ENCODE measurements at regions not wholly inside any gene's neighbourhood (a gene's known extent, or its start where the extent isn't known, plus 50 kb on each side); places are given as distances from the start of the nearest gene placed in this dataset.

- TF ChIP-seq CTCF (IDR thresholded peaks at IDR 0.05; ENCODE audit: borderline replicate concordance, control extremely low read depth, extremely low read depth, insufficient read depth, missing control alignments): no peak
- DNase-seq (ENCODE audit: low spot score): no peak
- in situ Hi-C loops (cut with MboI; ENCODE audit: low sequenced_read_pairs, unreplicated experiment): no loop called here
Observed at GRCh38 chr4:57194068-57194611, 84.0 kb upstream of the IGFBP7 start.

- DNase-seq (ENCODE audit: low spot score): no peak
- in situ Hi-C loops (cut with MboI; ENCODE audit: low sequenced_read_pairs, unreplicated experiment): no loop called here
- no peak for TF ChIP-seq CTCF (IDR thresholded peaks at IDR 0.05; ENCODE audit: borderline replicate concordance, control extremely low read depth, extremely low read depth, insufficient read depth, missing control alignments)
Observed at GRCh38 chr4:57193209-57193810, 83.1 kb upstream of the IGFBP7 start.

- DNase-seq (ENCODE audit: low spot score): no peak
- TF ChIP-seq CTCF (IDR thresholded peaks at IDR 0.05; ENCODE audit: borderline replicate concordance, control extremely low read depth, extremely low read depth, insufficient read depth, missing control alignments): no peak
- in situ Hi-C loops (cut with MboI; ENCODE audit: low sequenced_read_pairs, unreplicated experiment): no loop called here
Observed at GRCh38 chr4:57191523-57192034, 81.4 kb upstream of the IGFBP7 start.

GRCh38 chr4:57190601-57191481 is 80.7 kb upstream of the IGFBP7 start:
- peak; percentile 60 for TF ChIP-seq CTCF (IDR thresholded peaks at IDR 0.05; ENCODE audit: borderline replicate concordance, control extremely low read depth, extremely low read depth, insufficient read depth, missing control alignments)
- peak; percentile 40 for DNase-seq (ENCODE audit: low spot score)
- in situ Hi-C loops (cut with MboI; ENCODE audit: low sequenced_read_pairs, unreplicated experiment): no loop called here

GRCh38 chr4:57187246-57187645 is 77.1 kb upstream of the IGFBP7 start:
- in situ Hi-C loops (cut with MboI; ENCODE audit: low sequenced_read_pairs, unreplicated experiment): no loop called here
- DNase-seq (ENCODE audit: low spot score): no peak
- no peak for TF ChIP-seq CTCF (IDR thresholded peaks at IDR 0.05; ENCODE audit: borderline replicate concordance, control extremely low read depth, extremely low read depth, insufficient read depth, missing control alignments)

GRCh38 chr4:57184378-57185029 is 74.3 kb upstream of the IGFBP7 start:
- no peak for TF ChIP-seq CTCF (IDR thresholded peaks at IDR 0.05; ENCODE audit: borderline replicate concordance, control extremely low read depth, extremely low read depth, insufficient read depth, missing control alignments)
- in situ Hi-C loops (cut with MboI; ENCODE audit: low sequenced_read_pairs, unreplicated experiment): no loop called here
- no peak for DNase-seq (ENCODE audit: low spot score)
